ENCODE measurements at regions not wholly inside any gene's neighbourhood (a gene's known extent, or its start where the extent isn't known, plus 50 kb on each side); places are given as distances from the start of the nearest gene placed in this dataset.
A peak's percentile ranks its signal among the peaks of the same experiment; 100 is the strongest.
"Not testable (repeated sequence)": the region's sequence is repeated elsewhere in the genome, so short reads cannot be mapped to it uniquely, and the experiment has no call there.

DNA sequence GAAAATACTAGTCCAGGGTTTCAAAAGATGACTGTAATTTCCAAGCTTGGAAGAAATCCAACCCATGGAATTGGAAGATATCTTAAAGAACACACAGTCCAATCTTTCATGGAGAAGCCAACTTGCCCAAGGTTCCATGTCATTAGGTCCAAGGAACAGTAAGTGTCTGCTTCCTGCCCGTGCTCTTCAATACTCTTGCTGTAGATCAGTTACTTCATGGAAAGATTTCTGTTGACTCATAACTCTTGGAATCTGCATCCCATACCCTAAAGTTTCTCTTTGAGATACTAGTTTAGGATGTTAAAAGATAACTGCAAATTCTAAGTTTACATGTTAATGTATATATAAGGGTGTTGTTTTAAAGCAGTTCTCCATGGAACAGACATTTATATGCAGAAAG is 127.9 kb upstream of the SLC13A1 start:
- TF ChIP-seq, protein P1, sequence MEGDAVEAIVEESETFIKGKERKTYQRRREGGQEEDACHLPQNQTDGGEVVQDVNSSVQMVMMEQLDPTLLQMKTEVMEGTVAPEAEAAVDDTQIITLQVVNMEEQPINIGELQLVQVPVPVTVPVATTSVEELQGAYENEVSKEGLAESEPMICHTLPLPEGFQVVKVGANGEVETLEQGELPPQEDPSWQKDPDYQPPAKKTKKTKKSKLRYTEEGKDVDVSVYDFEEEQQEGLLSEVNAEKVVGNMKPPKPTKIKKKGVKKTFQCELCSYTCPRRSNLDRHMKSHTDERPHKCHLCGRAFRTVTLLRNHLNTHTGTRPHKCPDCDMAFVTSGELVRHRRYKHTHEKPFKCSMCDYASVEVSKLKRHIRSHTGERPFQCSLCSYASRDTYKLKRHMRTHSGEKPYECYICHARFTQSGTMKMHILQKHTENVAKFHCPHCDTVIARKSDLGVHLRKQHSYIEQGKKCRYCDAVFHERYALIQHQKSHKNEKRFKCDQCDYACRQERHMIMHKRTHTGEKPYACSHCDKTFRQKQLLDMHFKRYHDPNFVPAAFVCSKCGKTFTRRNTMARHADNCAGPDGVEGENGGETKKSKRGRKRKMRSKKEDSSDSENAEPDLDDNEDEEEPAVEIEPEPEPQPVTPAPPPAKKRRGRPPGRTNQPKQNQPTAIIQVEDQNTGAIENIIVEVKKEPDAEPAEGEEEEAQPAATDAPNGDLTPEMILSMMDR (conservative IDR thresholded peaks at IDR 0.05; ENCODE audit: low read depth, low read length), result no peak
- DNase-seq (ENCODE audit: low read depth), result peak; percentile 46
- H3K4me3 ChIP-seq (ENCODE audit: low read depth, low read length), result no peak overlapping the region

DNA sequence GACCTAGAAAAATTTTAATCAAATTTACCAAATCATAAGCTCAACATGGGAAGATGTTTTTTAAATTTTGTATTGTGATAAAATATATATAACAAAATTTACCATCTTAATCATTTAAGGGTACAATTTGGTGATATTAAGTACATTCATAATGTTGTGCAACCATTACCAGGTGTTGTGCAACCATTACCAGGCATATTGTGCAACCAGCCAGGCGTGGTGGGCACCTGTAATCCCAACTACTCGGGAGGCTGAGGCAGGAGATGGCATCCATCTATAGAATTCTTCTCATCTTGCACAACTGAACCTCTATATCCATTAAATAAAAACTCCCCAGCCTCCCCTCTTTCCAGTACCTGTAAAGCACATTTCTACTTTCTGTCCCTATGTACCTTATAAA is 124.5 kb upstream of the SLC13A1 start:
- no peak for DNase-seq (ENCODE audit: low read depth)
- TF ChIP-seq, protein P1 (conservative IDR thresholded peaks at IDR 0.05; ENCODE audit: low read depth, low read length), result no peak
- H3K4me3 ChIP-seq (ENCODE audit: low read depth, low read length), result no peak overlapping the region

DNA sequence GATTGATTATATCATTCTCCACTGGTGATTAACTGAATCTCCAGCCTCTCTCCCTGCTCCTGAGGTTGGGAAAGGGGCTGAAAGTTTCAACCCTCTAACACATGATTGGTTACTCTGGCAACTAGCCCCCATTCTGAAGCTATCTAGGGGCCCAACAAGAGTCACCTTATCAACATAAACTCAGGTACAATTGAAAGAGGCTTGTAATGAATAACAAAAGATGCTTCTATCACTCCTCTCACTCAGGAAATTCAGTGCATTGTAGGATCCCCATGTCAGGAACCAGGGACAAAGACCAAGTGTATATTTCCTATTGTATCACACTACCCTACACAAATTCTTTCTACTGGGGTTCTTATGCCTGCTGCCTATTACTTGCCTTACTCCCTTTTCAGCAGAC is 123.9 kb upstream of the SLC13A1 start:
- TF ChIP-seq, protein P1 (conservative IDR thresholded peaks at IDR 0.05; ENCODE audit: low read depth, low read length), result no peak
- H3K4me3 ChIP-seq (ENCODE audit: low read depth, low read length), result no peak overlapping the region

DNA sequence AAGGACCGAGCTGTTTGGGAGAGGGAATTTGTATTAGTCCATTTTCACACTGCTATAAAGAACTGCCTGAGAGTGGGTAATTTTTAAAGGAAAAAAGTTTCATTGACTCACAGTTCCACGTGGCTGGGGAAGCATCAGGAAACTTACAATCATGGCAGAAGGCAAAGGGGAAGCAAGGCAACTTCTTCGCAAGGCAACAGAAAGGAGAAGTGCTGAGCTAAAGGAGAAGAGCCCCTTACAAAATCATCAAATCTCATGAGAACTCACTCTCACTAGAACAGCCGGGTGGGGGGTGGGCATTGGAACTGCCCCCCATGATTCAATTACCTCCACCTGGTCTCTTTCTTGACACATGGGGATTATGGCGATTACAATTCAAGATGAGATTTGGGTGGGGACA is 121.8 kb upstream of the SLC13A1 start:
- not testable (repeated sequence) for H3K4me3 ChIP-seq (ENCODE audit: low read depth, low read length); DNase-seq (ENCODE audit: low read depth)

More for the DNA sequence above, 123.9 kb upstream of the SLC13A1 start:
- DNase-seq (ENCODE audit: low read depth), result no peak

DNA sequence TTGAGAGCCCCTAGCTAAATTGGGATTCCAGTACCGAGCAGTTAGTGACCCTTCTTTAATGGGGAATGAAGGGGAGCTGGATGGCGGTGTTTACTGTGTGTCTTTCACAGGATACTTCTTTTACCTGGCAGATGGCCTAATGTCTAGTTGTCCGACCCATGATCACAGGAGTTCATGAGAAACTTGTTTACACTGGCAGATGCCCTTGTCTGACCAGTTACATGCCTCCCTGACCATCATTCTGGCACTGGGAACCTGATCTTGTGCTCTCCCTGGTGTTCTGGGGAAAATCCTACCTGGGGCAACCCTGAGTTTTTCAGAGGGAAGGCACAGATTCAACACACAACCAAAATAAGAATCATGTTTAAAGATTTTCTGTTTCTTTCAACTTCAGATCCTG is 120.1 kb upstream of the SLC13A1 start:
- no peak for DNase-seq (ENCODE audit: low read depth)
- H3K4me3 ChIP-seq (ENCODE audit: low read depth, low read length), result no peak overlapping the region
- TF ChIP-seq, protein P1 (conservative IDR thresholded peaks at IDR 0.05; ENCODE audit: low read depth, low read length), result no peak

DNA sequence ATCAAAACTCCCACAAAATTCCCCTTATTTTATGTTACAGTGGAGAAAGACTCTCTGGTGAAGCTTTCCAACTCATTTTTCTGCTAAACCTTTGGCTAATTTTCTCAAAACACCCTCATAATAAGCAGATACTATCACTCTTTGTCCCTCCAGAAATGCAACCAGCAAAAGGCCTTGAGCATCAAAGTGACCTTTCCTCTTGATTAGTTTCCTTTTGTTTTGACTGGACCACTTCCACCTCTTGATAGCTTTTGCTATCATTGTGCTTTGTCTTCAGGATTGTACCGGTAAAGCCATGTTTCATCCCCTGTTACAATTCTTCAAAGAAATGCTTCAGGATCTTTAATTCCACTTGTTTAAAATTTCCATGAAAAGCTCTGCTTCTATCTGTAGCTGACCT is 115.1 kb upstream of the SLC13A1 start:
- DNase-seq (ENCODE audit: low read depth), result no peak
- TF ChIP-seq, protein P1 (conservative IDR thresholded peaks at IDR 0.05; ENCODE audit: low read depth, low read length), result no peak
- no peak overlapping the region for H3K4me3 ChIP-seq (ENCODE audit: low read depth, low read length)

DNA sequence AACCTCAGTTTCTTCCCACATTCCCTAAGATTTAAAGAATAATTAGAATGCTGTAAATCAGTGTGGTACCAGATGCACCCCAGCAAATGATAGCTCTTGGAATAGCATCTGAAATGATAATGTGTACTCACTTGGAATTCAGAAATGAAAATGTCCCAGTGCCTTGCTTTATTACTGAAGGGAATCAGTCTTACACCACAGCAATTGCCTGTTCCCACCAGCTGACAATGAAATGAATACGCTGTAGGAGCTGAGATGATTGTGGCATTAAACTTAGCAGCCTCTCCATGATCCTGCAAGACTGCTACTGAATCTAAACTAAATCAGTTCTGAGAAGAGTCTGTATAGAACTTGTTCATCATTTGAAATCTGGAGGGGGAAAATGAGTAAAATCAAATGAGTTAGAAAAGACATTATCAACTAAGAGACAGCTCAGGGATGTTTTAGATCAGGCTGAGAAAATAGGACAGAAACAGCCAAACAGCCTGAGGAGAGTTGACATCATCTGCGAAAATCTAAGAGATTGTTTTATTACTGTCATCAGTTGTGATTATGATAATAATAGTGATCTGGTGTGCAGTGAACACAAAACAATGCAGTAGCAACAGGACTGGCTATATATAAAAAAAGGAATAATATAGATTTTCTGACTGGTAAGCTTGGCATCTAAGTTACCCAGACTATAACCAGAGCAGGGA is 108.6 kb upstream of the SLC13A1 start:
- no peak overlapping the region for H3K4me3 ChIP-seq (ENCODE audit: low read depth, low read length)
- TF ChIP-seq, protein P1 (conservative IDR thresholded peaks at IDR 0.05; ENCODE audit: low read depth, low read length), result no peak
- no peak for DNase-seq (ENCODE audit: low read depth)
